ENCODE measurements at regions not wholly inside any gene's neighbourhood (a gene's known extent, or its start where the extent isn't known, plus 50 kb on each side); places are given as distances from the start of the nearest gene placed in this dataset.

- TF ChIP-seq, protein P1, sequence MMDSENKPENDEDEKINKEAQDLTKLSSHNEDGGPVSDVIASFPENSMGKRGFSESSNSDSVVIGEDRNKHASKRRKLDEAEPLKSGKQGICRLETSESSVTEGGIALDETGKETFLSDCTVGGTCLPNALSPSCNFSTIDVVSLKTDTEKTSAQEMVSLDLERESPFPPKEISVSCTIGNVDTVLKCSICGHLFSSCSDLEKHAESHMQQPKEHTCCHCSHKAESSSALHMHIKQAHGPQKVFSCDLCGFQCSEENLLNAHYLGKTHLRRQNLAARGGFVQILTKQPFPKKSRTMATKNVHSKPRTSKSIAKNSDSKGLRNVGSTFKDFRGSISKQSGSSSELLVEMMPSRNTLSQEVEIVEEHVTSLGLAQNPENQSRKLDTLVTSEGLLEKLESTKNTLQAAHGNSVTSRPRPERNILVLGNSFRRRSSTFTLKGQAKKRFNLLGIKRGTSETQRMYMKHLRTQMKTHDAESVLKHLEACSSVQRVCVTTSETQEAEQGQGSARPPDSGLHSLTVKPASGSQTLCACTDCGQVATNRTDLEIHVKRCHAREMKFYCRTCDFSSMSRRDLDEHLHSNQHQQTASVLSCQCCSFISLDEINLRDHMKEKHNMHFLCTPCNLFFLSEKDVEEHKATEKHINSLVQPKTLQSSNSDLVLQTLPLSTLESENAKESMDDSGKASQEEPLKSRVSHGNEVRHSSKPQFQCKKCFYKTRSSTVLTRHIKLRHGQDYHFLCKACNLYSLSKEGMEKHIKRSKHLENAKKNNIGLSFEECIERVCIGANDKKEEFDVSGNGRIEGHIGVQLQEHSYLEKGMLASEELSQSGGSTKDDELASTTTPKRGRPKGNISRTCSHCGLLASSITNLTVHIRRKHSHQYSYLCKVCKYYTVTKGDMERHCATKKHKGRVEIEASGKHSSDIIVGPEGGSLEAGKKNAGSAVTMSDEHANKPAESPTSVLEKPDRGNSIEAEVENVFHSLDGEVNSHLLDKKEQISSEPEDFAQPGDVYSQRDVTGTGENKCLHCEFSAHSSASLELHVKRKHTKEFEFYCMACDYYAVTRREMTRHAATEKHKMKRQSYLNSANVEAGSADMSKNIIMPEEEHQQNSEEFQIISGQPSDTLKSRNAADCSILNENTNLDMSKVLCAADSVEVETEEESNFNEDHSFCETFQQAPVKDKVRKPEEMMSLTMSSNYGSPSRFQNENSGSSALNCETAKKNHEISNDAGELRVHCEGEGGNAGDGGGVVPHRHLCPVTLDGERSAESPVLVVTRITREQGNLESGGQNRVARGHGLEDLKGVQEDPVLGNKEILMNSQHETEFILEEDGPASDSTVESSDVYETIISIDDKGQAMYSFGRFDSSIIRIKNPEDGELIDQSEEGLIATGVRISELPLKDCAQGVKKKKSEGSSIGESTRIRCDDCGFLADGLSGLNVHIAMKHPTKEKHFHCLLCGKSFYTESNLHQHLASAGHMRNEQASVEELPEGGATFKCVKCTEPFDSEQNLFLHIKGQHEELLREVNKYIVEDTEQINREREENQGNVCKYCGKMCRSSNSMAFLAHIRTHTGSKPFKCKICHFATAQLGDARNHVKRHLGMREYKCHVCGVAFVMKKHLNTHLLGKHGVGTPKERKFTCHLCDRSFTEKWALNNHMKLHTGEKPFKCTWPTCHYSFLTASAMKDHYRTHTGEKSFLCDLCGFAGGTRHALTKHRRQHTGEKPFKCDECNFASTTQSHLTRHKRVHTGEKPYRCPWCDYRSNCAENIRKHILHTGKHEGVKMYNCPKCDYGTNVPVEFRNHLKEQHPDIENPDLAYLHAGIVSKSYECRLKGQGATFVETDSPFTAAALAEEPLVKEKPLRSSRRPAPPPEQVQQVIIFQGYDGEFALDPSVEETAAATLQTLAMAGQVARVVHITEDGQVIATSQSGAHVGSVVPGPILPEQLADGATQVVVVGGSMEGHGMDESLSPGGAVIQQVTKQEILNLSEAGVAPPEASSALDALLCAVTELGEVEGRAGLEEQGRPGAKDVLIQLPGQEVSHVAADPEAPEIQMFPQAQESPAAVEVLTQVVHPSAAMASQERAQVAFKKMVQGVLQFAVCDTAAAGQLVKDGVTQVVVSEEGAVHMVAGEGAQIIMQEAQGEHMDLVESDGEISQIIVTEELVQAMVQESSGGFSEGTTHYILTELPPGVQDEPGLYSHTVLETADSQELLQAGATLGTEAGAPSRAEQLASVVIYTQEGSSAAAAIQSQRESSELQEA (CRISPR knock-in tag; IDR thresholded peaks at IDR 0.05; ENCODE audit: not compliant biosample characterization): no peak
- no peak for TF ChIP-seq YY1 (IDR thresholded peaks at IDR 0.05; ENCODE audit: insufficient read depth, insufficient replicate concordance, low read depth, low read length)
- TF ChIP-seq, protein P2, sequence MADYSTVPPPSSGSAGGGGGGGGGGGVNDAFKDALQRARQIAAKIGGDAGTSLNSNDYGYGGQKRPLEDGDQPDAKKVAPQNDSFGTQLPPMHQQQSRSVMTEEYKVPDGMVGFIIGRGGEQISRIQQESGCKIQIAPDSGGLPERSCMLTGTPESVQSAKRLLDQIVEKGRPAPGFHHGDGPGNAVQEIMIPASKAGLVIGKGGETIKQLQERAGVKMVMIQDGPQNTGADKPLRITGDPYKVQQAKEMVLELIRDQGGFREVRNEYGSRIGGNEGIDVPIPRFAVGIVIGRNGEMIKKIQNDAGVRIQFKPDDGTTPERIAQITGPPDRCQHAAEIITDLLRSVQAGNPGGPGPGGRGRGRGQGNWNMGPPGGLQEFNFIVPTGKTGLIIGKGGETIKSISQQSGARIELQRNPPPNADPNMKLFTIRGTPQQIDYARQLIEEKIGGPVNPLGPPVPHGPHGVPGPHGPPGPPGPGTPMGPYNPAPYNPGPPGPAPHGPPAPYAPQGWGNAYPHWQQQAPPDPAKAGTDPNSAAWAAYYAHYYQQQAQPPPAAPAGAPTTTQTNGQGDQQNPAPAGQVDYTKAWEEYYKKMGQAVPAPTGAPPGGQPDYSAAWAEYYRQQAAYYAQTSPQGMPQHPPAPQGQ (CRISPR knock-in tag; IDR thresholded peaks at IDR 0.05; ENCODE audit: borderline replicate concordance): no peak
- no peak for TF ChIP-seq GABPA (IDR thresholded peaks at IDR 0.05; ENCODE audit: low read depth, low read length)
- no peak for TF ChIP-seq GABPA (CRISPR knock-in tag; IDR thresholded peaks at IDR 0.05; ENCODE audit: low read depth)
- TF ChIP-seq NPAS2 (CRISPR knock-in tag; IDR thresholded peaks at IDR 0.05; ENCODE audit: borderline replicate concordance): no peak
- TF ChIP-seq HNRNPH1 (optimal IDR thresholded peaks at IDR 0.05; ENCODE audit: low read depth, low read length): no peak
- no peak for TF ChIP-seq ZSCAN20 (CRISPR knock-in tag; IDR thresholded peaks at IDR 0.05; ENCODE audit: borderline replicate concordance)
- TF ChIP-seq, protein P3, sequence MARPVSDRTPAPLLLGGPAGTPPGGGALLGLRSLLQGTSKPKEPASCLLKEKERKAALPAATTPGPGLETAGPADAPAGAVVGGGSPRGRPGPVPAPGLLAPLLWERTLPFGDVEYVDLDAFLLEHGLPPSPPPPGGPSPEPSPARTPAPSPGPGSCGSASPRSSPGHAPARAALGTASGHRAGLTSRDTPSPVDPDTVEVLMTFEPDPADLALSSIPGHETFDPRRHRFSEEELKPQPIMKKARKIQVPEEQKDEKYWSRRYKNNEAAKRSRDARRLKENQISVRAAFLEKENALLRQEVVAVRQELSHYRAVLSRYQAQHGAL (CRISPR knock-in tag; IDR thresholded peaks at IDR 0.05; ENCODE audit: not compliant biosample characterization): no peak
- TF ChIP-seq ZNF329 (CRISPR knock-in tag; IDR thresholded peaks at IDR 0.05; ENCODE audit: low read depth): no peak
- no peak for TF ChIP-seq ZNF282 (IDR thresholded peaks at IDR 0.05; ENCODE audit: partially characterized antibody)
- TF ChIP-seq GATAD1 (CRISPR knock-in tag; IDR thresholded peaks at IDR 0.05): no peak
- no peak for TF ChIP-seq PREB (CRISPR knock-in tag; IDR thresholded peaks at IDR 0.05)
- TF ChIP-seq MED8 (CRISPR knock-in tag; IDR thresholded peaks at IDR 0.05; ENCODE audit: insufficient replicate concordance): no peak
- TF ChIP-seq ZZZ3 (CRISPR knock-in tag; IDR thresholded peaks at IDR 0.05; ENCODE audit: borderline replicate concordance): no peak
- TF ChIP-seq CBX1 (IDR thresholded peaks at IDR 0.05; ENCODE audit: low read depth): no peak
- no peak for TF ChIP-seq RAD51 (IDR thresholded peaks at IDR 0.05; ENCODE audit: borderline replicate concordance)
- no peak for TF ChIP-seq PCBP1 (IDR thresholded peaks at IDR 0.05; ENCODE audit: borderline replicate concordance, low read depth, low read length)
Observed at GRCh38 chr4:119729835-119730670, 101.4 kb upstream of the PDE5A start (continued).
